T-helper 9 cell (primary cell): ENCODE measurements at regions not wholly inside any gene's neighbourhood (a gene's known extent, or its start where the extent isn't known, plus 50 kb on each side); places are given as distances from the start of the nearest gene placed in this dataset.

ENCODE experiments used
- DNase-seq: peaks from one replicate; pipeline ENCODE4 v3.0.0-alpha.2; 2020

DNA sequence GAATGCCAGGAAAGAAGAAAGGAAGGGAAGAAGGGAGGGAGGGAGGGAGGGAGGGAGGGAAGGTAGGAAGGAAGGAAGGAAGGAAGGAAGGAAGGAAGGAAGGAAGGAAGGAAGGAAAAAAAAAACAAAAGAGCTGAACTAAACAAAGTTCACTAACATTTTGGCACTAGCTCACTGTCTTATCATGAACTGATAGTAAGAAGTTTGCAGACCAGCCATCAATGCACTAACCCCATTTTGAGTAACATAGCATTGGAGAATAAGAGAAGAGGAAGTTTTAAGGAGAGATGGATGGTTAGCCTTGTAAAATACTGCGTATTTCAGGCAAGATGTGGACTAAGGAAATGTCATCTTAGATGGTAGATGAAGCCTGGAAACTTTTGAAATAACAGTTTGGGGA, 1136.0 kb downstream of the FLRT2 start:
- no peak for DNase-seq

DNA sequence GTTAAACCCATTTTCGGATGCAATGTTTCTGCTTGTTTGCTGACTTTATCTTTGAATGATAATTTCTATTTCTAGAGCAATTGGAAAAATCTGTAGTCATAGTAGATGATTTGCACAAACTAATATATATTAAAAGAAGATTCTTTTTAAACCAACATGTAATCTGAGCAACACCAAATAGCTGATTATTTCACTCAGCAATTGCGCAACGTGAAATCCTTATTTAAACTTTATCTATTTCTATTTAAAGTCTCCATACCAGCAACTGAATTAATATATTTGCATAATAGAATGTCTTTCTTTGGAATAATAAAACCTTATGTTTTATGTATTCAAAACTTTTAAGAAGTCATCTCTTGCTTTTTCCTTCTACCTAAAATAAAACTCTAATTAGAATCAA, 1132.4 kb downstream of the FLRT2 start:
- DNase-seq = no peak

DNA sequence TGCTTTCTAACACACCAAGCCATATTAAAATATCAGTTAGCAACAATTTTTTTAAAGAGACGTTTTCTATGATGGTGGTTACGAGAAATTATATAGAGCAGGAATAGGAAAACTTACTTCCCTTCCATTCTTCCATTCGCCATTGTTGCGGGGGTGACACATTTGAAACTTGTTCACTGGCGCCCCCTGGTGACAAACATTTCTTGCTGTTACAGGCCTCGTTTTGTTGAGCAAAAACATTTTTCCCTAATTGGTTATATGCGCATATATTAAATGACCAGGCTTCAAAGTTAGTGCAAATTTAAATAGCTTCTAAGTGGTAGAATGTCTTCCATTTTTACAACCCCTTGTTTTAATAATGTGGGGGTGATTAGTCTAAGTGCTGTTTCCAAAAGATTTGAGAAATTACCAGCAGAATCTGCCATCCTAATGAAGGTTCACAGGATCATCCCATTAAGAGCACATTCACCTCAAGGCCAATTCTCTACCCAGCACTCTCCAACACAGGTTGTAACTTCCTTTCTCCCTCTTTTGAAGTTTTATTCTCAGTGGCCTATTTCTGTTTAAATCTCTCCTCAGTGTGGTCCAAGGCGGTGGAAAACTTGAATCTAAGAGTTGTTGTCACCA, 1124.7 kb downstream of the FLRT2 start:
- peak; percentile 14 for DNase-seq

DNA sequence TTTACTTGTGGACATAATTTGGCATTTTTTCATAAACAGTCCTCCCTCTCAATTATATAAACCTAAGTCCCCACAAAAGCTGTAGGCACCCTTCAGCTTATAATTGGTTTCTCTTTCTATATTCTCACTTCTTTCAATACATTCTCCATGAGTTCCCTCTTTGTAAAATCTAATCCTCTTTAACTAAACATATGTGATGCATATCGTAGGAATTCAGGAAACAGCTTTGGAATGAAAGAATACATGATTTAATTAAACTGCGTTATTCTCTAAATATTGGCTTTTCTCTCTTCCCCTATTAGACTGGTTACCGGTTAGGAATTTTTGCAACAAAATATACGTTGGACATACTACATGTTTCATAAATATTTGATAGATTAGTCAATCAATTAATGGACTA, 1122.6 kb downstream of the FLRT2 start:
- no peak for DNase-seq

DNA sequence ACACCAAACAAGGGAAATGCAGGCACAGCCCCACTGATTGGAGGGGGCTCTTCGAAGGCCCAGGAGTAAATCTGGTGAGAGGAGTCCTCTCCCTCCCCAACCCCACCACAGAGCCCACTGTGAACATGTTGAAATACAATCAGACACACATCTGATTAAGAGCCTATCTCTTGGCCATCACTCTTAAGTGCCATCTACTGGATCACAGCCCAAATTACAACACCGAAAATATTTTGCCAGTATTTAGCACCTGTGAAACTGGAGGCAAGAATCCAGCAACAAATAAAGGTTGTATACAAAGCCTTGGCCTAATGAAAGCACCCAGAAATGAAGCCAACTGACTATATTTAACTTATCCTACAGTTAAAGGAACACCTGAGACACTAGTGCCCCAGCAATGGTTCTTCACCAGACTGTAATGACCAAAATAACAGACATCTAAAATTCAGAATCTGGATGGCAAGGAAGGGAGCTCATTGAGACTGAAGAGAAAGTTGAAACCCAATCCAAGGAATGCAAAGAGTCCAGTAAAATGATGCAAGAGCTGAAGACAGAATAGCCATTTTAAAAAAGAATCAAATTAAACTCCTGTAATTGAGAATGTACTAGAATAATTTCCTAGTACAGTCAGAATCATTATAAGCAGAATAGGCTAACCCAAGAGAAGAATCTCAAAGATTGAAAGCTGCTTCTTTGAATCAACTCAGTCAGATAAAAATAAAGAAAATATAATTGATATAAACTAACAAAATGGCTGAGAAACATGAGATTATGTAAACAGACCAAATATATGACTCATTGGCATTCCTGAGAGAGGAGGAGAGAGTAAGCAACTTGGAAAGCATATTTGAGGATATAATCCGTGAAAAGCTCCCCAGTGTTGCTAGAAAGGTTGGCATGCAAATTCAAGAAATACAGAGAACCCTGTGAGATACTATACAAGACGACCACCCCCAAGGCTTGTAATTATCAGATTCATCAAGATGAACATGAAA, 1117.0 kb downstream of the FLRT2 start:
- no peak for DNase-seq

GRCh38 chr14:86646125-86646524, 1116.2 kb downstream of the FLRT2 start:
- no peak for DNase-seq

DNA sequence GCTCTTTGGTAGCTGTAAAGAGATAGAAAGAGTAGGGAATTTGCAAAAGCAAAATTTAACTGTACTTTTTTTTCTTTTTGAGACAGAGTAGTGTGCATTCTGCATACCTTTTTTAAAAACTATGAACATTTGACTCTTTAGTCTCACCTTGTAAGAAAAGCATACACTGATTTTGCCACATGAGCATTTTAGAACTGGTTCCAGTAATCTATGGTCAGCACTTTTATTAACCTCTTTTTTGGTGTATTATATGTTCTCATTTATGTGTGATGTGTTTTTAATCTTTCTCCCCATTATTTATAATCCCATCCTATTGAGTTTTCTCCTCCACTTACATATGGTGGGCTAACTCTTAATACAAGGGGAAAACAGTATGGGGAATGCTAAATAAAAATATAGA, 1111.4 kb downstream of the FLRT2 start:
- no peak for DNase-seq

GRCh38 chr14:86640288-86640687, 1110.3 kb downstream of the FLRT2 start:
- DNase-seq = no peak

GRCh38 chr14:86639666-86640065, 1109.7 kb downstream of the FLRT2 start:
- DNase-seq = no peak

DNA sequence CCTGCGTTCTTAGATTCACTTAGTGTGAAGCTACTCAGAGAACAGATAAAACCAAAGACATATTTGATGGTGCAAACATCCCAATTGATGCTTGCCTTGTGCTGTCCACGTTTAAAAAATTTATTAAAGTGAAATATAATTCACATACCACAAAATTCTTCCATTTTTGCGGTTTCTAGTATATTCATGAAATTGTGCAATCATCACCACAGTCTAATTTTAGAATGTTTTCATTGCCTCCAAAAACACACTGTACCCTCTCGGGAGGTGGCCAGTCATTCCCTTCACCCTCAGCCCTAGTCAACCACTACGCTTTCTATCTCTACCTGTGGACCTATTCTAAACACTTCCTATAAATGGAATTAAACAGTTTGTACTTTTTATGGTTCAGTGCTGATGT, 1109.2 kb downstream of the FLRT2 start:
- DNase-seq = no peak

DNA sequence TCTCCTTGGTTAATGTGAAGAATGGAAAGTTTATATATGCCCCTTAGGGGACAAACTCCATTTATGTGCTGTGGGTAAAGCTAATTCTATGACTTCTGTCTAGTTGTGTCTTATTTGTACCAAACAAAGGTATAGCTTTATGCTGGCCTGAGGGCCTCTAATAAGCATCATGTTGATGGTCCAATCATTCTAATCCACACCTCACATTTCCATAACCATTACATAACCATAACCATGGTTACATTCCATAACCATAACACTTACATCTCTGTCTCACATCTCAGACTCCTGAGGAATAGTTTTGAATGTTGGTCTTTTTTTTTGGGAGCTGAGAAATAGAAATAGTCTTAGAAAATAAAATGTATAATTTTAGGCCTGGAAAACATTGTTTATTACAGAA, 1097.1 kb downstream of the FLRT2 start:
- no peak for DNase-seq

DNA sequence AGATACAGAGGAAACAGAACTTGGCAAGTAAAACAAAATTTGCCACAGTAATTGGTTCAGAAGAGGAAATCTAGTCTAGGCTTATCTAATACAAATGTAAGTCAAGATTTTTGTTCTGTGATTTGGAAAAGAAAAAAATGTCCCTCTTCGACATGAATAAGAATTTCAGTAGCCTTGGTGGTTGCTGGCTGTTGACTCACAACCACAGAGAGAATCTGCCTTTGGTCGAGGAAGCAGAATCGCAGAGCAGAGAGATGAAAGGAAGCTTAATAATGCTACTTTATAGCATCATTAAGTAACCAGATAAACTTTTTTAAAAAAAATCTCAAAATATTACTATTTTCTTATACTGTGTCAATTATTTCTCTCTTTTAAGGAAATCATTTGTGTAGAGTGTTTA, 1096.6 kb downstream of the FLRT2 start:
- no peak for DNase-seq

DNA sequence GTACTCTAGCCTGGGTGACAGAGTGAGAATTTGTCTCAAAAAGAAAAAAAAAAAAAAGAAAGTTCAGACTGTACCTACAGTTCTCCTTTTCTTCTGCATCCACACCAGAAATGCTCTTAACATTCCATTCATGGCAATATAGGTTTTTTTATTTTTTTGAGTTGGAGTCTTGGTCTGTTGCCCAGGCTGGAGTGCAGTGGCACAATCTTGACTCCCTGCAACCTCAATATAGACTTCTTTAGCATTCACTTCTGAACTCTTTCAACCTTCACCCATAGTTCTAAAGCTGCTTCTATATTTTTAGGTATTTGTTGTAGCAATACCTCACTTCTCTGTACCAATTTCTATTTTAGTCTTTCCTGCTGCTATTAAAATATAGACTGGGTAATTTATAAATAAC, 1095.7 kb downstream of the FLRT2 start:
- no peak for DNase-seq

DNA sequence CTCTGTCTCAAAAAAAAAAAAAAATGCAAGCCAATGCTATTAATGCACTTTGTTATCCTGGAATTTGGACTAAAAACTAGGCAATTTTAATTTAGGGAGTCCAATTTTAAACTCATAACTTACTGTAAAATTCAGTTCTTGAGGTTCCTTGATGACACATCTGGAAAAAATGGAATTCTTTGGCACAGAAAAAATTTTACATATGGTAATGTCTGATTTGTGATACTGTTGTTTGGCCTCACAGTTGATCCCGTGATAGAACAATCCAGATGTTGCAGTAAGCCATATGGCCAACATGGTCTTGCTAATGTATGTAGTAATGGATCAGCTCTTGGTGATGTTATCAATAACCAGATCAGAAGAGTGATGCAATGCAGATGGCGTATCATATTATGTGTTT, 1089.8 kb downstream of the FLRT2 start:
- no peak for DNase-seq

GRCh38 chr14:86613786-86614185, 1083.8 kb downstream of the FLRT2 start:
- no peak for DNase-seq

GRCh38 chr14:86613126-86613525, 1083.2 kb downstream of the FLRT2 start:
- no peak for DNase-seq

- DNase-seq = no peak
Measured at GRCh38 chr14:86604561-86604960, 1074.6 kb downstream of the FLRT2 start.

GRCh38 chr14:86602263-86602662, 1072.3 kb downstream of the FLRT2 start:
- no peak for DNase-seq

DNA sequence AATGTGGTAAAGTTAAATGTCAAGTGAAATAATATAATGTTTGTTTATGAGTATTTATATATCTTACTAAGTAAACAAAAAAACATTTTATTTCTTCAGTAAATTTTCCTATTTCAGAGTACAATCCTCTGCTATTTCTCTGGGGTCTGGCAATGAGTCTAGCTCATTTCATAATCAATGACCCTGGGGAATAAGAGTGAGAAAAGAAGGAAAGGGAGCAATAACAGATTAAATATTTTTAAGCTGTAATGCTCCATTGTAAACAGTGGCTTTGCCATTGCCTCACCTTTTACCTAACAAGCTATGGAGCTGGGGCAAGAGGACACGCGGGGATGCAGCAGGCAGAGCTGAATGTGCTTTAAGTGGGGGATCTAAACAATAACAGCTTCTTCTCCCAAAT, 1071.9 kb downstream of the FLRT2 start:
- no peak for DNase-seq

- no peak for DNase-seq
Measured at GRCh38 chr14:86597279-86597678, 1067.3 kb downstream of the FLRT2 start.

DNA sequence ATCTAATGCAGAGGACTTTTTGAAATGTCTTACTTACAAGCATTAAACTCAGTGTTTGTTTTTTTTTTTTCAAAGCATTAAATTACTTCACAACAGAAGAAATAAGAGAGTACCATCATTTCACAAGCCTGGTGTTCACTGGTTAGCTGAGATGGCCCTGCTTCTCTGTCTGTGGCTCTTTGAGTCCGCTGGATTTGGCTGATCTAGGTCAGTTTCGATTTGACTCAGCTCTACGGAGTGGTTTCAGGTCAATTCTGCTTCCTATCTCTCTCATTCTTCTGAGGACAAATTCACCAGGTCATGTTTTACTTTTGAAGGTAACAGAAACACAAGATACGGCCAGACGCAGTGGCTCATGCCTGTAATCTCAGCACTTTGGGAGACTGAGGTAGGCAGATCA, 1066.1 kb downstream of the FLRT2 start:
- no peak for DNase-seq

GRCh38 chr14:86575141-86575540, 1045.2 kb downstream of the FLRT2 start:
- DNase-seq = no peak

DNA sequence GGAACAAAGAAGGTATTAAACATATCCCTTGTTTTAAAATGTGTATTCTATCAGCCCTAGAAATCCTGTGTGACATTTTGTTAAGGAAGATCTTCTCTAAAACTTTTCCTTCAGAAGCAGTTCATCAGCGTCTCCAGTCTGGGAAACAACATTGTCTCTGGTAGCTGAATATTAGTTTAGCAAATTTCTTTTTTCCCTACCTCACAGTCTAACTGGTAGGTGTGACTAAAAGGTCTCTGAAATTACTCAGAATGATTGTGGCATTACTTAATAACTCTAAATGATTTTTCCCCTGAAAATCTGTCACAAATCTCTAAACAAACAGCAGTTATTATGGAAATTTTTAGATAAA, 1044.8 kb downstream of the FLRT2 start:
- DNase-seq = no peak

GRCh38 chr14:86574051-86574777, 1044.3 kb downstream of the FLRT2 start:
- DNase-seq = no peak
